Testis (tissue), 2 donors: ENCODE measurements at regions not wholly inside any gene's neighbourhood (a gene's known extent, or its start where the extent isn't known, plus 50 kb on each side); places are given as distances from the start of the nearest gene placed in this dataset.
"Not testable (repeated sequence)": the region's sequence is repeated elsewhere in the genome, so short reads cannot be mapped to it uniquely, and the experiment has no call there.

Experiments
- DNase-seq: peaks from one replicate; pipeline ENCODE4 v3.0.0-alpha.2; 2019
- H3K27ac ChIP-seq, 2 donors: fragments of 200-600 bp; sonication (generic); one replicate each; pipeline ENCODE4 v1.5.1; 2019
- H3K27me3 ChIP-seq: fragments of 200-600 bp; sonication (generic); one replicate; pipeline ENCODE4 v1.5.1; 2019
- H3K36me3 ChIP-seq: fragments of 200-600 bp; sonication (generic); one replicate; pipeline ENCODE4 v1.5.1; 2017; ENCODE audit warnings: low read depth; ENCODE audit errors: missing control alignments
- H3K4me1 ChIP-seq: fragments of 200-600 bp; sonication (generic); one replicate; pipeline ENCODE4 v1.5.1; 2019
- H3K4me3 ChIP-seq, 2 donors: fragments of 200-600 bp; sonication (generic); one replicate each; pipeline ENCODE4 v1.5.1; 2017 to 2019
- H3K9me3 ChIP-seq: fragments of 200-600 bp; sonication (generic); one replicate; pipeline ENCODE4 v1.5.1; 2017
- POLR2A ChIP-seq: fragments of 450-650 bp; IDR thresholded peaks from one replicate; pipeline ENCODE4 v1.6.1; 2017; ENCODE audit warnings: antibody characterized with exemption, mild to moderate bottlenecking, moderate library complexity
- WGBS, 2 donors: methylation state at CpG; one replicate each; pipeline ENCODE4 v1.1.5; 2018; 5-methylcytosine and 5-hydroxymethylcytosine counted together
- intact Hi-C: fragments of 100-400 bp; cut with DNase I; formaldehyde crosslinking; loops from one replicate; pipeline ENCODE4 v1.15.1; 2023; ENCODE audit warnings: low total_unique reads
- TF ChIP-seq, protein P1 (sequence below), 3 experiments: fragments of 450-650 bp in 2 of 3; fragments of 200-600 bp in 1 of 3; sonication (generic) in 1 of 3; IDR thresholded peaks; one replicate each; pipeline ENCODE4 v1.5.1; 2016 to 2019; ENCODE audit warnings: antibody characterized with exemption in 3 of 3, mild to moderate bottlenecking in 2 of 3, moderate library complexity in 1 of 3

DNA sequence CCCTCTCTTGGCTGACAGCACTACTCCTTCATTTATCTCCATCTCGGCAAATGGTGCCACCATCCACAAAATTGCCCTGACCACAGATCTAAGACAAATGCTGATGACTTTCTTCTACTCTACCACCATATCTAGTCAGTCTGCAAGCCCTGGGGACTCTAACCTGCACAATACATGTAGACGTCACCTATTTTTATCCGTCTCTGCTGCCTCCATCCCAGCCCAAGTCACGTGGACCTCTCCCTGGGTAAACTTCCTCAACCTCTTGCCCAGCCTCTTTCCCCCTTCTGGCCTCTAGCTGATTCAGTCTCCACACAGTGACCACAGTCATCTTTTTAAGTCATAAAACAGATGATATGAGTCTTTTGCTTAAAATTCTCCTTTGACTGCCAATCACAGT lies 1203.0 kb downstream of the AACS start:
- 84 to 88% methylated on average over 4 of the region's 4 CpGs for WGBS, 2 donors
- no peaks in the 10 kb centered on the region for H3K4me1 ChIP-seq
- no peaks in the 10 kb centered on the region for H3K27me3 ChIP-seq
- H3K9me3 ChIP-seq = no peaks in the 10 kb centered on the region
- TF ChIP-seq, protein P1, sequence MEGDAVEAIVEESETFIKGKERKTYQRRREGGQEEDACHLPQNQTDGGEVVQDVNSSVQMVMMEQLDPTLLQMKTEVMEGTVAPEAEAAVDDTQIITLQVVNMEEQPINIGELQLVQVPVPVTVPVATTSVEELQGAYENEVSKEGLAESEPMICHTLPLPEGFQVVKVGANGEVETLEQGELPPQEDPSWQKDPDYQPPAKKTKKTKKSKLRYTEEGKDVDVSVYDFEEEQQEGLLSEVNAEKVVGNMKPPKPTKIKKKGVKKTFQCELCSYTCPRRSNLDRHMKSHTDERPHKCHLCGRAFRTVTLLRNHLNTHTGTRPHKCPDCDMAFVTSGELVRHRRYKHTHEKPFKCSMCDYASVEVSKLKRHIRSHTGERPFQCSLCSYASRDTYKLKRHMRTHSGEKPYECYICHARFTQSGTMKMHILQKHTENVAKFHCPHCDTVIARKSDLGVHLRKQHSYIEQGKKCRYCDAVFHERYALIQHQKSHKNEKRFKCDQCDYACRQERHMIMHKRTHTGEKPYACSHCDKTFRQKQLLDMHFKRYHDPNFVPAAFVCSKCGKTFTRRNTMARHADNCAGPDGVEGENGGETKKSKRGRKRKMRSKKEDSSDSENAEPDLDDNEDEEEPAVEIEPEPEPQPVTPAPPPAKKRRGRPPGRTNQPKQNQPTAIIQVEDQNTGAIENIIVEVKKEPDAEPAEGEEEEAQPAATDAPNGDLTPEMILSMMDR (IDR thresholded peaks at IDR 0.05) = no peak
- TF ChIP-seq POLR2A = no peak
- no peak for DNase-seq
- intact Hi-C loops = no loop called here
- no peak overlapping the region for H3K4me3 ChIP-seq
- no peaks in the 10 kb centered on the region for H3K36me3 ChIP-seq
- no peak overlapping the region for H3K27ac ChIP-seq

DNA sequence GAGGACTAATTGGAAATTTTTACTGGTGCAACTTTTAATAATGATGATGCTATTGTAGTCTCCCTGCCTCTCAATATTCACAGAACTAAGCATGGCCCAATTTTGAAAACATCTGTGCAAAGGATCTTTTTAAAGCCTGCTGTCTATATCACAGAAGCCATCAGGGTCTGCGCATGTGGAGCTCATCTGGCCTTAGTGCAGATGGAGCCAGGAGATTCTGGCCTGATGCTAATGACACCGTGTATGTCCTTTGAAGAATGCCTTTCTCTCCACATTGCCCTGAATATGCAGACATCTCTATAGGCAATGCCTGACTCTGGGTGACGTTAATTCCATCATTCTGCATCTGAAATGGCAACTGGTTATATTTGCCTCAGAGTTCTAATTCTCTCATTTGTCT lies 1205.9 kb downstream of the AACS start:
- TF ChIP-seq POLR2A = no peak
- TF ChIP-seq, protein P1 (IDR thresholded peaks at IDR 0.05) = no peak
- H3K27ac ChIP-seq = no peak overlapping the region
- H3K4me1 ChIP-seq = no peaks in the 10 kb centered on the region
- no peaks in the 10 kb centered on the region for H3K9me3 ChIP-seq
- intact Hi-C loops = no loop called here
- H3K4me3 ChIP-seq = no peak overlapping the region
- no peaks in the 10 kb centered on the region for H3K27me3 ChIP-seq
- 84 to 86% methylated on average over 3 of the region's 3 CpGs for WGBS, 2 donors
- DNase-seq = no peak
- no peaks in the 10 kb centered on the region for H3K36me3 ChIP-seq

DNA sequence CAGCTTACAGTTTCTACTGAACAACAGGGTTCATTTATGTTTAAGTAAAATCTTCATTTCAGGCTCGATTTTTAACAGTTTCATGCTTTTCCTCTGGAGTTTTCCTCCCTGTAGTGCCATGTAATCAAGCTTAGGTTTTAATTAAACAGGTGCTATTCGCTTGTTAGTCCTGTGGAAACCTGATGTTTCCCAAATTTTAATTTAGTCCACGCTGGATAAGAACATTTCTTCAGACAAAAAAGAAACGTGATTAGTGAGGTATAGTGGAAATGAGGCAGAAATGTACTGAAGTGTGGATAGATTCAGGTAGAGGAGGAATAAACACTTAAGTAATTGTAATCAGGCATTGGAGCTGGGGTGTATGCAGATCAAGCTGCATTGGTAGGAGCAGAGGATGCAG lies 1217.5 kb downstream of the AACS start:
- whole genome bisulfite sequencing, 2 donors = 79 to 81% methylated on average over 4 of the region's 4 CpGs
- intact Hi-C loops = no loop called here
- H3K4me1 ChIP-seq = no peaks in the 10 kb centered on the region
- H3K9me3 ChIP-seq = no peaks in the 10 kb centered on the region
- H3K36me3 ChIP-seq = no peaks in the 10 kb centered on the region
- H3K4me3 ChIP-seq = no peak overlapping the region
- H3K27me3 ChIP-seq = no peaks in the 10 kb centered on the region
- TF ChIP-seq, protein P1 (IDR thresholded peaks at IDR 0.05) = no peak
- no peak for TF ChIP-seq POLR2A
- no peak for DNase-seq
- no peak overlapping the region for H3K27ac ChIP-seq

DNA sequence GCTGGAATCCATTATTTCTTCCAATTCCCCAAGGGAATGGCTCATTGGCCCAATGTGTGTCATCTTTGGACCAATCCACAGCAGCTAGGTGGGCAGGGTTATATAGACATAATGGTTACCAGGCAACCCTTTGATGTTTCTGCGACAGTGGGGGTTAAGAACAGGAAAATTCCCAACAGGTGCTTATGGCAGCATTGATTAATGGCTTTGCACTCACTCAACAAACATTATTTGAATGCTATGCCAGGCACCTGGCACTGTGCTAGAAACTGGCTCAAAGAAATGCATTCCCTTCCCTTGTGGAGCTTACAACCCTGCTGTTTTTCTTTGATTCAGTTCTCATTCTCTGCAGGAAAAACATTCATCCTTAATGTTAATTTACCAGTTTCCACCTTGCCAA lies 1221.0 kb downstream of the AACS start:
- 93 to 100% methylated on average over 1 of the region's 1 CpG for WGBS, 2 donors
- Histone ChIP-seq H3K4me1 (no peaks in the 10 kb centered on the region), H3K27me3 (no peaks in the 10 kb centered on the region), H3K27ac (no peak overlapping the region), H3K36me3 (no peaks in the 10 kb centered on the region), H3K4me3 (no peak overlapping the region), H3K9me3 (no peaks in the 10 kb centered on the region)
- TF ChIP-seq POLR2A = no peak
- TF ChIP-seq, protein P1 (IDR thresholded peaks at IDR 0.05) = no peak
- intact Hi-C loops = no loop called here
- no peak for DNase-seq

DNA sequence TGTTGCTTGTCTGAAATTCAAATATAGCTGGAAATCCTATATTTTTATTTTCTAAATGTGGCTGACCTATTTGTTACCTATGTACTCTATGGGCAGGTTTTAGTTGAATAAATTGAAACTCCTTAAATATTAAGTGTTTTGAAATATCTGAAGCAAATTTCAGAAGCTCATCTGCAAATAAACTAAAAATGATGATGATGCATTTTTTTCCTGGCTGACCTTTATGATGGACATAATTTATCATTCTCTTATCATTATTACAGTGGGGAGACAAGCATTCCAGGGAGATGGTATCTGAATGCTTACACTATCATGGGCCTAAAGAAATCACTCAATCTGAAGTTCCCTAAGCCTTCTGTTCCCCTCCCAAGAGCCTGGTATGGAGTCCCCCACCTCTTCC lies 1225.2 kb downstream of the AACS start:
- DNase-seq = no peak
- Histone ChIP-seq H3K27ac (no peak overlapping the region), H3K4me1 (no peaks in the 10 kb centered on the region), H3K4me3 (no peak overlapping the region), H3K27me3 (no peaks in the 10 kb centered on the region), H3K9me3 (no peaks in the 10 kb centered on the region), H3K36me3 (no peaks in the 10 kb centered on the region)
- intact Hi-C loops = no loop called here
- TF ChIP-seq, protein P1 (IDR thresholded peaks at IDR 0.05) = no peak
- no peak for TF ChIP-seq POLR2A

DNA sequence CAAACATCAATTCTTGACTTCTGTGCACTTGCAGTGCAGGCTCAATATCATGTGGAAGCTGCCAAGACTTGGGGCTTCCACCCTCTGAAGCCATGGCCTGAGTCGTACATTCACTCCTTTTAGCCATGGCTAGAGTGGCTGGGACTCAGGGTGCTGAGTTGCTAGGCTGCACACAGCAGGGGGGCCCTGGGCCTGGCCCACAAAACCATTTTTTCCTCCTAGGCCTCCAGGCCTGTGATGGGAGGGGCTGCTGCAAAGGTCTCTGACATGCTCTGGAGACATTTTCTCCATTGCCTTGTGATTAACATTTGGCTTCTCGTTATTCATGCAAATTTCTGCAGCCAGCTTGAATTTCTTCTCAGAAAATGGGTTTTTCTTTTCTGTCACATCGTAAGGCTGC lies 1226.8 kb downstream of the AACS start:
- WGBS, 2 donors = 76 to 84% methylated on average over 3 of the region's 3 CpGs
- H3K4me3 ChIP-seq, DNase-seq, H3K27me3 ChIP-seq, H3K36me3 ChIP-seq, H3K27ac ChIP-seq, intact Hi-C loops, H3K9me3 ChIP-seq, H3K4me1 ChIP-seq: not testable (repeated sequence)
